Tongue (tissue), 1 donor: ENCODE measurements at regions not wholly inside any gene's neighbourhood (a gene's known extent, or its start where the extent isn't known, plus 50 kb on each side); places are given as distances from the start of the nearest gene placed in this dataset.

ENCODE experiments used
- DNase-seq: peaks from one replicate; pipeline ENCODE4 v3.0.0-alpha.2; 2015

DNA sequence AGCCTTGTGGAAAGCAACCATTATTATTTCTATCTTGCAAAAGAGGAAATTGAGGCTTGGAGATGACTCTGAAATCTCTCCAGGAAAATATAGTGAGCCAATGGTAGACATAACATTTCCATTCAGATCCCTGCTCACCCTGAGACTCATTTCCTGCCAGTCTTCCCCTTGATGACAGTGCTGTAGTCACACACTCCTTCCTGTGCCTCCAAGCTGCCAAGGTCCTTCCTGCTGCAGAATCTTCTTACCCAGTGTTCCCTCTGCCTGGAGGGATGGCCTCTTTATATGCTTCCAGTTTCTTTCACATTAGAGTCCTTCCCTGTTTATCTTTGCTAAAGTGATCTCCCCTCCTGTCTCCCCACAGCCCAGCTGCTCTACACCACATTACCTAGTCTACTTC, 648.1 kb downstream of the TOX3 start:
- no peak for DNase-seq

DNA sequence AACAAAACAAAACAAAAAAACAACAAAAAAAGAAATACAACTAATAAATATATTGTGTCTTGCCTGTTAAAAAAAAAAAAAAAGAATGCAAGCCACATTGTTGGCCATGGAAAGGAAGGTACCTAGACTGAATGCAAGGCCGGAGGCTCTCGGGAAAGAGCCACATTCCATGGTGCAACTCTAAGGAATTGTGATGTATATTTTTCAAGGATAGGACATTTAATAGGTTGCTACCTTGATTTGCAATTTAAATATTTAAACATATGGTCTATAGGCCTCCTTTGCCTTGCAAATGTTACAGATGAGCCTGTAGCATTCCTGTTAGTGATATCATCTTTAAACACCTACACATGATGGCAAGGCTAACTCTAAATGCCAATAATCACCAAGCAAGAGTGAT, 650.9 kb downstream of the TOX3 start:
- no peak for DNase-seq

DNA sequence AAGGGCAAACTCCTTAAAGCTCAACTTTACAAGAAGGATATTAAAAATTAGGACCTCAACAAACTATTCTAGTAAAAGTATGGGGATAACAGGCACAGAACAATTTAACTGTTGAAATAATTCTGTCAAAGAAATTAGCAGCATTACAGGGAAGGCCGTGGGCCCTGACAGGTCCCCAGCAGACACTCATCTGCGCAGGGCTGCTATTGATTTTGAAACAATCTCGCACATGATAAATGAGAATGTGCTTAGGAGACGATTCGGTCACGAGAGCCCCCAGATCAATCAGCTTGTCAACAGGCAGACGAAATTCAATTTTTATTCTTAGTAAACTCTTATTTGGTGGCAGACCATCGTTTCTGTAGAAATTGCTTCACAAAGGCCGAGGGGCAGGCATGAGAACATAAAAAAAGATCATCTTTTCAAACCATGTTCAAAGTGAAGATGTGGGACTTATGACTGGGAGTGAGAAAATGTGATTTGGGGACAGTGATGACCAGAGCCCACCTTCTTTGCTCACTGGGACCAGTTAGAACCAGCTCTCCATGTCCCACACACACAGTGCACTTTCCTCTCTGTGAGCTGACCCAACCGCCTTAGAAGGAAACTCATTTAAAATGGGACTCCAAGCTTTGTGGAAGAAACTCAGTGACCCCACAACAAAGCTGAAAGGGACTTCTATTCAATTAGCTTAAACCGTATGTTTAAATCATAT, 654.5 kb downstream of the TOX3 start:
- no peak for DNase-seq

DNA sequence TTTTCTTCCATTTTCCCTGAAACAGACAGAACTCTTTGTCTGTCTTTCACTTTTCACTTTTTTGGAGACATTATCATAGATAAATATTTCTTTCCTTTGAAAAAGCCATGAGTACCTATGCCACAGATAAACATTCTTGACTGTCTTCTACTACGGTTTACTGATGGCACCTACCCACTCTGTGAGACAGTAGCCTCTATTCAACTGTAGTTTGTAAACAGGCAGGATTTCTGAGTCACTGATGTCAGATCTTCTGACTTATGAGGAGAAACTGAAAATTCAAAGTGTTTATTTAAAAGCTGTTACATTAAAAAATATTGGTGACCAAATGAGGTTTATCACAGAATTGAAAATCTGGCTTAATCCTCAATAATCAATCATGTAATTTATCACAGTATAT, 658.4 kb downstream of the TOX3 start:
- no peak for DNase-seq

DNA sequence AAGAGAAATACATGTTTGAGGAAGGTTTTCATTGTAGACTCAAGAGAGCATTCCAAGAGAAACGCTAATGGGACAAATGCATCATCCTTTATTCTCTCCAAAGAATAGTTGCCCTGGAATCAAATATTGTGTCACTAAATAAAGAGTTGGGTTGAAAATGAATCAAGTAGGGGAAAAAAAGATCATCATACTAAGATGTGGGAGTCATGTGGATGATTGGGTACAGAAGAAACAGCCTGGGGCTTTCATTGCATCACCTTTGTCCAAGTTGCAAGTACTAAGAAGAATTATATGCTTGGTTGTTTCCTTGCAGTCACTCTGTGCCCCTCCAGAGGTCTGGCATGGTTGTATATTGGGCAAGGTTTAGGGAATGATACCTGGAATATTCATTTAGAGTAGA, 658.9 kb downstream of the TOX3 start:
- DNase-seq: no peak

DNA sequence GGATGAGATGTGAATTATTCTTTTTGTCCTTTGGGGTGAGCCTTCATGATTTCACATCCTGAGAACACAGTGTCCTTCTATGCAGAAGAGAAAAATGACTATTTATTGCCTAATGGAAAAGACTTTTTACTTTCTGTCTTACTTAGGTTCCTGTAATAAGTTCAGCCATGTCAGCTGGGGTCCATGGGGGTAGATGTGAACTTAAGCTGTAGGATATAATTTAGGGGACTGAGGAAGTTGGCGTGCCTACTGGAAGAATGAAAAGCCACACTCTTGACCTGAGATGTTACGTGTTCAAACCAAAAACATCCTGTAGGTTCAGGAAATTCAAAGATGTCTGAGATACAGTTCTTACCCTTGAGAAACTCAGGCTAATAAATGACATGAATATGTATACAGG, 660.5 kb downstream of the TOX3 start:
- DNase-seq: no peak

DNA sequence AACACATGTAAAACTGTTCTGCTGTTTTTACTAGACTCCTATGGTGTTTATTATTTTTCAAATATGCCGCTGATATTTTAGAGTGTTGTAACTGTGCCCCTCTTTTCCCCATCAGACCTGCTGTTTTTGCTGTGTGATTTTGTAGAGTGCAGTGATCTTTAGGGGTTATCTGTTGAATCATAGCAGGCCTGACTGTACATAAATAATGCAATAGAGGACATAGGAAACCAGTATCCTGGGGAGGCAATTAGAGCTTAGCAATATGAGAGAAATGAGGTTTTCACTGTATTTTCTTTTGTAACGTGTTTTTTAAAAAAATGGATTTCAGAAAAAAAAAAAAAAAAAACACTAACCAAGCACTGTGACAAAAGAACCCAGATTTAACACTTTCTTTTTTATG, 662.2 kb downstream of the TOX3 start:
- DNase-seq: no peak

DNA sequence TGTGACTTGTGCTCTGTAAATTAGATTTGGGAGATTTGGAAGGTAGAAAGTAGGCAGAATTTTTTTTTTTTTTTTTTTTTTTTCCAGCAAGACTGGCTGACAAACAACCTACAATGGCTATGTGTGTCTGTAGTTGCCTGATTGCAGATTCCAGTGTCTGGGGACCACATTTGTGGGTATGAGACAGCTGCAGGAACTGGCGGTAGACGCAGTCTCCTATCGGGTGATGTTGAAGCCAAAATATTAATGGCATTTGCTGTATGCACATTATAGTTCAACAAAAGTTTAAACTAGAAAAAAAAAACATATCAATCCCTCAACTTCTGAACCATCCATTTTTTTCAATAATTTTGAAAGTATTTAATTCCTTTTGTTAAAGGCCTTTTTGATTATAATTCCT, 665.2 kb downstream of the TOX3 start:
- peak; percentile 65 for DNase-seq

DNA sequence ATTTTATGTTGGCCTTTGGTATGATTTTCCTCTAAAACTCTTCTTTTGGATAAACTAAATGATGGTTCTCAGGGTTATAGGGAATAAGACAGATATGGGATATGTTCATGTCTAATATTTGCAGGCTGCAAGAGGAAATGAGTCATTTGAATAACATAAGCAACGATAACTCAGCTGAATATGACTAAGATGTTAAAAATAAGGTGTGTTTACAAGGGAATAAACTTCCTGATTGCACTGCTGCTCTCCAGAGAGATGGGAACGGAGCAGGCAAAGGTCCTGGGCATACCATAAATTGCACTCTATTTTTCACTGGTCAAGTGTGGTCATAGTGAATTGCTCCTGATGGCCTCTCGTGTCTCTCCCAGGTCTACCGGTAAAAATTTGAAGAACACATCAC, 666.2 kb downstream of the TOX3 start:
- DNase-seq: no peak

DNA sequence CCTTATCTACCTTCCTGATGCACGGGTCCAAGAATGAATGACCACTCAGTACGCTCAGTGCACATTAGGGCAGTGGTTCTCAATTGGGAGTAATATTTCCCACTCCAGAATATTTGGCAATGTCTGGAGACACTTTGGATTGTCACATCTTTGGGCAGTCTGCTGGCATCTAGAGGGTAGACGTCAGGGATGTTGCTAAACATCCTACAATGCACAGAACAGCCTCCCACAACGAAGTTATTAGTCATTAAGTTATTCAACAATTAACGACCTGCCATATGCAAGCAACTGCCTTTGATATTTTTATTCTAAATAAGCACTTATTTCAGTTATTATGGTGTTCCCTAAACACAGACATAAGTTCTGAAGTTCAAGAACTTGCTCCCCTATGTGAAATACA, 669.3 kb downstream of the TOX3 start:
- no peak for DNase-seq

DNA sequence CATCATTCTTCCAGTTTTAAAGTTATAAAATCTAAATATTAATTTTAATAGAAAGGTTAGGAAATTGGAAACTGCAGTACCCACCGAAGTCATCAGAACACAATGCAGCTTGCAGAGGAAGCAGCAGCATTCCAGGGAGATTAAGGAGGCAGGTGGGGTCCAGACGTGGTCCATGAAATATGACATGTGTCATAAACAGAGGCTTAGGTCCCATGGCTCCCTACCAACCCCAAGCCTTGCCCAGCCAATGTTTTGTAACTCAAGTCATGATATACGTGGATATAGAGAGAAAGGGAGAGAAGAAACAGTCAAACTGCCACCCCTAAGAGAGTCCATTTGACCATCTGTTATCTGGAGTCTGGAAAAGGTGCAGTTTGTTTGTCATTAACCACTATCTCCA, 670.0 kb downstream of the TOX3 start:
- DNase-seq: peak; percentile 32

DNA sequence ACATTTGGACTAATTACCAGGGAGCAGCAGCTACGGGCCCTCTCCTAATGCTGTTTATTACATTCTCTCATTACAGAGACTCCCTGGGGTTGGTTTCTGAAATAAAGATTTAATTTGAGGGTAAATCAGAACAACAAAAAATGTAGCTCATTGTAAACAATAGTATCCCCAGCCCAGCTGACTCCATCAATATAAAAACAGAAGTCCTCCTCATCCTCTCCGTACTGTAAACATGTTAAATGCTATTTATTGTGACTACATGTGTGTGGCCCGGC, 670.4 kb downstream of the TOX3 start:
- DNase-seq: no peak

DNA sequence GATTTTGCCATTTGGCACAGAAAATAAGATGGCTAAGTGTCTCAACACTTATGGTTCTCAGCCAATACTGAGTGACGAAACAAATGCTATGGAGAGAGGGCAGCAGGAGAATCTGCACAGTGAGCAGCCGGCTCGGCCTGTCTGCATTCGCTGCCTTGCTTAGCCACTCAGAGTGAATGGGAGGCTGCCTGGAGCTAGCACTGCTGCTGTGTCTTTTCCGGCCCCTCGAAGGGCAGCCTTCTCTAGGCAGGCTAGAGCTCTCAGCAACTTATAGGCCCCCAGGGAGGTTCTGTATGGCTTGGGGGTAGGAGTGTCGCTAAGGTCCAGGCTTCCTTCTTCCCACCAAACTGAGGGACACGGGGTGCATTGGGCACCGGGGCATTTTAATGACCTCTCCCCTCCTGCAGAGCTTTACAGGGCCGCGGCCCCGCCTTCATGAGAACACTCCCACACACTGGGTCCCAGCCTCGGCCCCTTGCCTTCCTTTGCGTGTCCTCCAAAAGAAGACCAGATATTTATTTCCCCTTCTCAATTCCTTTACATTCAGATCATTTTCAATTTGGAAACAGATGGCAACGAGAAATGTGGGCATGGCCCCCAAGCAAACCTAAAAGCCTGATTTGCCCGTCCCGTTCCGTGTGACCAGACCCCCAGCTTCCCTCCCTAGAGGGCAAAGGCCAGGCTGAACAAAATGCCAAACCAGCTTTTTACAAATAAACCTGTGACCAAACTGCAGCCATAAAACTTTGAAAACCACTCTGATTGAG, 670.9 kb downstream of the TOX3 start:
- DNase-seq: peak; percentile 18

DNA sequence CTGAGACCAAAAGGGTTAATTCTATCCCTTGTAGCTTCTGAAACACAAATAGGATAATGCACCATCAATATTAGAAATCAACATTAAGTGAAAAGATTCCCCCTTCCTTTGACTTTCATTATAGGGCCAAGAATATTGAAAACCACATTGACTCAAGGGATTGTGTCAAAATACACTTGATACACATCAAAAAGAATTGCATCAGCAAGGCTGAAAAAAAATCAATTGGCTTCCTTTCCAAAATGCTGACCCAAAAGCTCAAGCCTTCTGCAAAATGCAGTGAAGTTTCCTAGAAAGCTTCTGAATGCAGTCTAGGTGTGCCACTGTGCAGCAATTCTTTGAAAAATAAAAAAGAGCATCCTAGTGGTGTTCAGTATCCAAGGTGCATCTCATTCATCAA, 674.4 kb downstream of the TOX3 start:
- no peak for DNase-seq

DNA sequence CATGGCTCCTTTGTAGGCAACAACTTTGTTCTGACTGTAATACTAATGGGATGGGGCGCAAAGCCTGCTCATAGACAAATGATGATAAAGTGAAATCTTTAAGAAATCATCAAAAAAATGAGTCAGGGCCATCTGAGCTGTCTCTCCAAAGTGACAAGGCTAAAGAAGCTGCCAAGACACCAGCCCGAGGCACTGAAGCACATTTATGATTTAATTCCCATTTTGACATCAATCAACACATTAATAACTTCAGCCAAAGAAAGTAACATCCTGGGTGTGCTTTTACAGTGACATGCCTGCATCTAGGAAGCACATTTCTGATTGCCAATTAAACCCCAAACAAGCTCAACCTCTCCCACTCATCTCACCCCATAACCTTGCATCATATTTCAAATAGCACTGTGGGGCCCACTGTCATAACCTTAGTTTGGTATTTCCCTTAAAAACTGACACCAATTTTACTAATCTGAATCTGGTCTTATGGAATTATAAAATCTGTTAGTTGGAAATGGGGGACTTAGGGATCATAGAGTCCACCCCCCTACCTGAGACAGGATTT, 676.6 kb downstream of the TOX3 start:
- no peak for DNase-seq

DNA sequence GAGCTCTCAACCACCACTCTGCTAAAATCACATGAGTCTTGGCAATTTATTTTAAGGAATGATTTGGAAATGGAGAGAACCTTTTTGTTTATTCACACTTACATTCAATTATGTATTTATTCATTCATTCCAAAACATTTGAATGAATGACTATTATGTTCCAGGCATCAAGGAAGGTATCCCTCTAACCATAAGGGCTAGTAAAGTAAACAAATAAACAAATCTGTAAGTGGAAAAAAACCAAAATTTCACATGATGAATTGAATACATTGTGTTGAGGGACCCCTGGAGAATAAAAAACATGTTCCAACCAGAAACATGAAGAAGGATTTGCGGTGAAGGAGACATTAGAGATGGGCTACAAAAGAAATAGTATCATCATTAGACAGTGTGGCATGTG, 677.8 kb downstream of the TOX3 start:
- DNase-seq: no peak

DNA sequence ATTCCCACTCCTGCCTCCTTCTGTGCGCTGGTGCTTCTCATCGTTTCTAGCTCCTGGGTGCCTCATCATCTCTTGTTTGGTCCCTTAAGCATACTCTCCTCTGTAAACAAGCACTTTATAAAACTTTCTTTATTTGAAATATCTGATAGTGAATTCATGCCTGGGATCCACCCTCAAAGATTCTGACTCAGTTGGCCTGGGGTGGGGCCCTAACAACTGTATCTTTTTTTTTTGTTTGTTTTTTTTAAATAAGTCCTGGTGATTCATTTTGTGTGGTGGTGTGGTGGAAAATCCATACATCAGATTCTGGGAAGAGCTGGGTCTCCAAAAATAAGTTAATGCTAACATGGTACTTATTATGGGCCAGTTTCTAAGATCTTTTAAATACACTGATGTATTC, 678.3 kb downstream of the TOX3 start:
- no peak for DNase-seq

DNA sequence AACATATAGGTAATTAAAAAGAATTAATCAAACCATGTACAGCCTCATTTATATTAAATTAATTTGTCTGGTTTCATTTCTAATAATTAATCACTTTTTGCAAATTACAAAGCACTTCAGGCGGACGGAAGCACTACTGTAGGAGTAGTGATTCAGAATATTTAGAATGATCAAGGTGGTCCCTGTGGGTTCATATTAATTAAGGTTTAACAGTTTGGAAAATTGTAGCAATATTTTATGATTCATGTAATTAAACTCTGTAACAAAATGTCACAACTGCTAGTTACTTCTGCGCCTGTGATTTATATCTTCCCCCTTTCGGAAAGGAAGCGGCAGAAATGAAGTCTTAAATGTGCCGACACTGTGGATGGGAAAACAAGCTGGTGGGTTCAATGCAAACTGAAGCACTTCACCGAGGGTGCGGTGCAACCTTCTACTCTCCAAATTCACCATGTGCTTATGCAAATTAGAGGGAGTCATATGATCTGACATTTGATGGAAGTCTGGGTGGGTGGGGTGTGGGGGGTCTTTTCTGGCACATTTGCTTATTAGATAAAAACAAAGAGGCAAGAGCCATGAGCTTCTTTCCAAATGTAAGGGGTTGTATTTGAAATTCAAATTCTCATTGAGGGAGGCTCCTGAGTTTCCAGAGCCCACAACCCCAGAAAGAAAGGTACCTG, 679.4 kb downstream of the TOX3 start:
- no peak for DNase-seq

DNA sequence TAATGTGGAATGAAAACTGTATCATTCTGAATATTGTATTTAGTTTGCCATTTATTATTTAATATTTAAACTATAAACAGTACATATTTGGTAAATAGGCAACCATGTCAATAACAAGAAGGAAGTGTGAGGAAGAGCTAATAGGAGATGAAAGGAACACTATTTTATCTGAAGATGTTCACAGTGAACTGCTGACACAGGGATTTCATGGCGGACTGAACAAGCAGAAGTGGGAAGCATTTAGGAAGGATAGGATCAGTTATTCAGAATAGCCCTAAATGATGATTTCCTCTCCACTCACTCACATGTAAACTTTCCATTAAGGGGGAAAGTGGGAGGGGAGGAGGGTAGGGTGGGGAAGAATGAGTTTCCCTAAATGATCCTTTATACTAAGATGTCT, 682.4 kb downstream of the TOX3 start:
- DNase-seq: no peak

DNA sequence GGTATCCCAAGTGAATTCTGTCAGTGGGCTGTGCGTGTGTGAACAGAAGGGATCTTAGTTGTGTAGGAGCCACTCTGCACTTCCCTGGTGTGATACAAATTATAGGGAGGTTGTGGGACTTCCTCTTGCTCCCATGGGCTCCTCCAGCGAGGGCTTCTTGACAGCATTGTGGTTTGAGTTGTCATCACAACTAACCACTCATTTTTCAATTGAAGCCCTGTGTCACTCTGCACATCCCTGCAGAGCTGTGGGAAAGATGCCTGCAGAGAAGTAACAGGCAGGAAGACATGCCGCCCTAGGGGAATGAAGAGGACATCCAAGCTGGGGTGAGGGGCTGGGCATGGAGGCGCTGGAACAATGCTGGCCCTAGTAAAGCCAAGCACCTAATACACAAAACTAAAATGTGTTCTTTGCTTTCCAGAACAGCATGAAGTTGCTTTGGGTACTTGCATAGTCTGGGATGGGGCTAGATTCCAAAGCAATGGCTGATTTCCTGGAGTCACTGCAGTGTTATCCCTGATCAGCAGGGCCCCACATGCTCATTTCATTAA, 692.5 kb downstream of the TOX3 start:
- no peak for DNase-seq

DNA sequence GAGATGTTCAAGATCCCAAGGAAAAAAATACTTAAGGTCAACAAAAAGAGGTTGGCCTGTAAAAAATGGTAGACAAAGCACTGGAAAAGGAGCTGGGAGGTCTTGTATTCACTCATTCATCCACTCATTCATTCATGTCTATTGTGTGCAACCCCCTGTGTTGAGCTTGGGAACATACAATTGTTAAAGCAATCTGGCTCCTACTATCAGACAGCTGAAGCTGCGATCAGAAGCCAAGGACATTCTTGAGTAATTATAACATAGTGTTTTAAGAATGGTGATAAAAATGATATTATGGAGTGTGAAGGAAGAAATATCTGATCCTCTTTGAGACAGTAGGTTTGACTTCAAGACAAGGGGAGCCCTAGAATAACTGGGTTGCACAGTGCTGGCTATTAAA, 693.4 kb downstream of the TOX3 start:
- no peak for DNase-seq

DNA sequence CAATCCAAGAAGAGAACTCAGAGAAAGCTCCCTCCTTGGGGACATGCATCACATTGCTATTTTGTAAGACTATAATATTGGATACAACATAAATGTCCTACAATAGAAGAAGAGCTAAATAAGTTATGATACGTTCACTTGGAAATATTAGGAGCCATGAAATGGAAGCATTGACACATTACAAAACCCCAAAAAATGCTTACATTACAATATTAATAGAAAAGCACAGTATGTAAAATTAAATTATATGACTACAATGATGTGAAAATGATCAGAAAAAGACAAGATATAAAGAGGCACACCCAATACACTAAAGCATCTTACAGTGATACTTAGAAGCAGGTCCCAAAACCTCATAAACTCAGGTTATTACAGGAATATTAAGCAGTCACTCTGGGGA, 694.1 kb downstream of the TOX3 start:
- DNase-seq: no peak

DNA sequence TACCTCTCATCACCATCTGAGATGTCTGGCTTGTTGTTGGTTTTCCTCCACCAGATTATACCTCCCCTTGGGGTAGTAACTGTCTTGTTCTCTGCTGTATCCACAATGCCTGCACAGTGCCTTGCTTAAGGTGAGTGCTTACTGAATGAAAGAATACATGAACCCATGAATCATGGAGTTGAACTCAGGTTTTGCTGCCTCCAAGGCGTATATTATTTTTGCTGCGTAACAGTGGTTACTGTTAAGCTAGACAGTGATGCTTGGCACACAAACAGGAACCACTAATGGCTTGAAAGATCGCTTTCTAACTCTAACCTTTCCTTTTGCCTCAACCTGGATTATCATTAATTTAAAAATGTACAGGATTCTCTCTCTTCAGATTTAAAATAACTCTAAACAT, 695.8 kb downstream of the TOX3 start:
- no peak for DNase-seq
